ENCODE measurements at regions not wholly inside any gene's neighbourhood (a gene's known extent, or its start where the extent isn't known, plus 50 kb on each side); places are given as distances from the start of the nearest gene placed in this dataset.

DNA sequence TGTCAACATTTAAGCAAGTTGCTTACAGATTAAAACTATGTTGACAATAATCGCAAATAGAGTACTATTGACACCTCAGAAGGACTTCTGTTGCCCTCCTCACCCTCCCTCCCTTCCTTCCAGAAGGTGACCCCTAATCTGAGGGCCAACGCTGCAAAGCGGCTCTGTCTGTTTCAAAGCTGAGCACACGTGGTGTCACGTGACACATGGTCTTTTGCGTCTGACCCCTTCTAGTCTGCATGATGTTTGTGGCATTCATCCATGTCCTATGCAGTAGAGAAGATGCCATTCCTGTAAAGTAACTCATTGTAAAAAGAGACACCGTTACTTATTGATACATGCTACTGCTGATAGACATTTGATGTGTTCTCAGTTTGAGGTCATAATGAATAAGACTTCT lies 182.3 kb downstream of the THBS2 start:
- Histone ChIP-seq H4K20me1 (ENCODE audit: control insufficient read depth, insufficient read depth, low read length, poor library complexity, severe bottlenecking) (no peaks in the 10 kb centered on the region), H3K9me3 (ENCODE audit: control extremely low read depth in 1 of 3, control insufficient read depth in 2 of 3, insufficient read depth in 1 of 3, low read length in 2 of 3) (peaks cover 0 to 10% (median 0%) of the 10 kb centered on the region in 3 donors), H2AFZ (ENCODE audit: insufficient read depth, low read depth, low read length, poor library complexity, severe bottlenecking) (no peak overlapping the region), H3K4me2 (replicated peaks; ENCODE audit: low read depth, low read length, poor library complexity, severe bottlenecking) (no peak overlapping the region), H3K4me3 (ENCODE audit: control extremely low read depth in 1 of 5, extremely low read depth in 1 of 5, insufficient read depth in 1 of 5, low read depth in 2 of 5, low read length in 4 of 5) (no peak overlapping the region), H3K27ac (ENCODE audit: low read length in 2 of 2) (no peak overlapping the region), H3K36me3 (replicated peaks in 1 of 2; ENCODE audit: control extremely low read depth in 1 of 2, control insufficient read depth in 1 of 2, extremely low read depth in 1 of 2, insufficient read depth in 2 of 2, low read length in 1 of 2) (no peaks in the 10 kb centered on the region), H3K9ac (ENCODE audit: low read length) (no peak overlapping the region), H3K79me2 (ENCODE audit: control insufficient read depth, insufficient read depth, low read length) (no peaks in the 10 kb centered on the region), H3K27me3 (replicated peaks in 1 of 4; ENCODE audit: control extremely low read depth in 1 of 4, control insufficient read depth in 3 of 4, insufficient read depth in 4 of 4, low read length in 3 of 4) (no peaks in the 10 kb centered on the region), H3K4me1 (ENCODE audit: control insufficient read depth in 2 of 2, insufficient read depth in 2 of 2, low read length in 2 of 2) (no peaks in the 10 kb centered on the region)
- no peaks in the 10 kb centered on the region for H3K4me1 Mint-ChIP-seq
- intact Hi-C loops (cut with micrococcal nuclease): no loop called here
- H3K4me3 Mint-ChIP-seq: no peak overlapping the region
- DNase-seq: no peak
- no peak overlapping the region for H3K27ac Mint-ChIP-seq
- WGBS (ENCODE audit: insufficient coverage): 88% methylated on average over 7 of the region's 7 CpGs
- ChIA-PET CTCF (no interaction called here), POLR2A (no interaction called here)
- TF ChIP-seq EZH2 (IDR thresholded peaks at IDR 0.05; ENCODE audit: borderline replicate concordance, insufficient read depth, low read depth, low read length, poor library complexity, severe bottlenecking): no peak
- TF ChIP-seq, protein P1, sequence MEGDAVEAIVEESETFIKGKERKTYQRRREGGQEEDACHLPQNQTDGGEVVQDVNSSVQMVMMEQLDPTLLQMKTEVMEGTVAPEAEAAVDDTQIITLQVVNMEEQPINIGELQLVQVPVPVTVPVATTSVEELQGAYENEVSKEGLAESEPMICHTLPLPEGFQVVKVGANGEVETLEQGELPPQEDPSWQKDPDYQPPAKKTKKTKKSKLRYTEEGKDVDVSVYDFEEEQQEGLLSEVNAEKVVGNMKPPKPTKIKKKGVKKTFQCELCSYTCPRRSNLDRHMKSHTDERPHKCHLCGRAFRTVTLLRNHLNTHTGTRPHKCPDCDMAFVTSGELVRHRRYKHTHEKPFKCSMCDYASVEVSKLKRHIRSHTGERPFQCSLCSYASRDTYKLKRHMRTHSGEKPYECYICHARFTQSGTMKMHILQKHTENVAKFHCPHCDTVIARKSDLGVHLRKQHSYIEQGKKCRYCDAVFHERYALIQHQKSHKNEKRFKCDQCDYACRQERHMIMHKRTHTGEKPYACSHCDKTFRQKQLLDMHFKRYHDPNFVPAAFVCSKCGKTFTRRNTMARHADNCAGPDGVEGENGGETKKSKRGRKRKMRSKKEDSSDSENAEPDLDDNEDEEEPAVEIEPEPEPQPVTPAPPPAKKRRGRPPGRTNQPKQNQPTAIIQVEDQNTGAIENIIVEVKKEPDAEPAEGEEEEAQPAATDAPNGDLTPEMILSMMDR (IDR thresholded peaks at IDR 0.05): no peak
- no peak for ATAC-seq (ENCODE audit: low read depth)
- H3K27me3 Mint-ChIP-seq: no peaks in the 10 kb centered on the region
- peaks cover 2% of the 10 kb centered on the region for H3K9me3 Mint-ChIP-seq (ENCODE audit: insufficient read depth)

DNA sequence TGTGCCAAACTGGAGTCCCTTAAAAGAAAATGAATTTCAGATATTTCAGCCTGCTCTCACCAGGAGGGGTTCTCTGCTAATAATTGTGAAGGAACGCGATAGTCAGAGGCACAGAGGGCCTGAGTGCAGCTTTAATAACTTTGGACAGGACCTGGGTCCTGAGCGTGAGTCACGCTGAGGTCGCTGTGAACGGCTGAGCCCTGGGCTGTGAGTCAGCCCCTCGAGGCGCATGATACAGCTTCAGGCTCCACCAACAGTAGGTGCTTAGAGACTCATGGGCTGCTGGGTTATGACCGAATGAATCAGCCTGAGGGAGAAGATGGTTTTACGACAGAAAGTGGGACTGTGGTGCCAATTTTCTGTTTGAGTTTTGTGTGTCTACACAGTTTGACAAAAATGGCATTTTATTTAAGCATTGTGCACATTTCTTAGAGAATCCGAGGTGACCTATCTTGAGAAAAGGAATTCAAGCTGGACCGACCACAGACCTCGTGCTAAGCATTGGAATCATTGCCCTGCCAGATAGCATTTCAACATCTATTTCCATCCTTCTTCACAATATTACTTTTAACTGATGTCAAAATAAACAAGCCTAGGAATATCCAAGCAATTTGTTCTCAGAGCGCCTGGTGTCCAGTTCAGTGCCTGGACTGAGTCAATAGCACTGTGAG lies 183.0 kb downstream of the THBS2 start:
- no peaks in the 10 kb centered on the region for H3K79me2 ChIP-seq (ENCODE audit: control insufficient read depth, insufficient read depth, low read length)
- H3K4me2 ChIP-seq (replicated peaks; ENCODE audit: low read depth, low read length, poor library complexity, severe bottlenecking): no peak overlapping the region
- no peak for TF ChIP-seq EZH2 (IDR thresholded peaks at IDR 0.05; ENCODE audit: borderline replicate concordance, insufficient read depth, low read depth, low read length, poor library complexity, severe bottlenecking)
- 84% methylated on average over 12 of the region's 14 CpGs for WGBS (ENCODE audit: insufficient coverage)
- POLR2A ChIA-PET: no interaction called here
- peaks cover 0 to 10% (median 0%) of the 10 kb centered on the region in 3 donors for H3K9me3 ChIP-seq (ENCODE audit: control extremely low read depth in 1 of 3, control insufficient read depth in 2 of 3, insufficient read depth in 1 of 3, low read length in 2 of 3)
- no peak overlapping the region for H3K4me3 Mint-ChIP-seq
- DNase-seq (no peak), ATAC-seq (ENCODE audit: low read depth) (no peak)
- CTCF ChIA-PET: no interaction called here
- no peaks in the 10 kb centered on the region for H4K20me1 ChIP-seq (ENCODE audit: control insufficient read depth, insufficient read depth, low read length, poor library complexity, severe bottlenecking)
- H3K36me3 ChIP-seq (replicated peaks in 1 of 2; ENCODE audit: control extremely low read depth in 1 of 2, control insufficient read depth in 1 of 2, extremely low read depth in 1 of 2, insufficient read depth in 2 of 2, low read length in 1 of 2): no peaks in the 10 kb centered on the region
- H3K9ac ChIP-seq (ENCODE audit: low read length): no peak overlapping the region
- intact Hi-C loops (cut with micrococcal nuclease): no loop called here
- H3K4me3 ChIP-seq (ENCODE audit: control extremely low read depth in 1 of 5, extremely low read depth in 1 of 5, insufficient read depth in 1 of 5, low read depth in 2 of 5, low read length in 4 of 5): no peak overlapping the region
- no peak overlapping the region for H3K27ac Mint-ChIP-seq
- H3K27ac ChIP-seq (ENCODE audit: low read length in 2 of 2): no peak overlapping the region
- H3K4me1 Mint-ChIP-seq: no peaks in the 10 kb centered on the region
- no peaks in the 10 kb centered on the region for H3K27me3 ChIP-seq (replicated peaks in 1 of 4; ENCODE audit: control extremely low read depth in 1 of 4, control insufficient read depth in 3 of 4, insufficient read depth in 4 of 4, low read length in 3 of 4)
- no peak overlapping the region for H2AFZ ChIP-seq (ENCODE audit: insufficient read depth, low read depth, low read length, poor library complexity, severe bottlenecking)
- H3K27me3 Mint-ChIP-seq: no peaks in the 10 kb centered on the region
- H3K9me3 Mint-ChIP-seq (ENCODE audit: insufficient read depth): peaks cover 2% of the 10 kb centered on the region
- no peaks in the 10 kb centered on the region for H3K4me1 ChIP-seq (ENCODE audit: control insufficient read depth in 2 of 2, insufficient read depth in 2 of 2, low read length in 2 of 2)

All from B cell (primary cell).